ENCODE measurements at regions not wholly inside any gene's neighbourhood (a gene's known extent, or its start where the extent isn't known, plus 50 kb on each side); places are given as distances from the start of the nearest gene placed in this dataset.

GRCh38 chr3:70631716-70632307 lies 319.4 kb upstream of the MDFIC2 start:
- Histone ChIP-seq H3K27me3 (ENCODE audit: control insufficient read depth in 4 of 4, insufficient read depth in 4 of 4, low read length in 3 of 4) (no peaks in the 10 kb centered on the region), H3K9ac (ENCODE audit: low read depth in 1 of 2, low read length in 2 of 2) (no peak overlapping the region), H3K27ac (ENCODE audit: low read depth in 1 of 2, low read length in 2 of 2) (no peak overlapping the region), H3K4me3 (ENCODE audit: low read depth in 1 of 3, low read length in 3 of 3) (no peak overlapping the region), H3K9me3 (ENCODE audit: control insufficient read depth in 4 of 4, low read length in 3 of 4) (no peaks in the 10 kb centered on the region), H3K36me3 (ENCODE audit: control insufficient read depth in 4 of 4, insufficient read depth in 3 of 4, low read depth in 1 of 4, low read length in 3 of 4) (no peaks in the 10 kb centered on the region), H3K4me1 (ENCODE audit: control insufficient read depth in 4 of 4, insufficient read depth in 4 of 4, low read length in 3 of 4) (no peaks in the 10 kb centered on the region)
- no peak for DNase-seq (ENCODE audit: low spot score)
- WGBS = 50% methylated on average over 4 of the region's 4 CpGs
- TF ChIP-seq, protein P1, sequence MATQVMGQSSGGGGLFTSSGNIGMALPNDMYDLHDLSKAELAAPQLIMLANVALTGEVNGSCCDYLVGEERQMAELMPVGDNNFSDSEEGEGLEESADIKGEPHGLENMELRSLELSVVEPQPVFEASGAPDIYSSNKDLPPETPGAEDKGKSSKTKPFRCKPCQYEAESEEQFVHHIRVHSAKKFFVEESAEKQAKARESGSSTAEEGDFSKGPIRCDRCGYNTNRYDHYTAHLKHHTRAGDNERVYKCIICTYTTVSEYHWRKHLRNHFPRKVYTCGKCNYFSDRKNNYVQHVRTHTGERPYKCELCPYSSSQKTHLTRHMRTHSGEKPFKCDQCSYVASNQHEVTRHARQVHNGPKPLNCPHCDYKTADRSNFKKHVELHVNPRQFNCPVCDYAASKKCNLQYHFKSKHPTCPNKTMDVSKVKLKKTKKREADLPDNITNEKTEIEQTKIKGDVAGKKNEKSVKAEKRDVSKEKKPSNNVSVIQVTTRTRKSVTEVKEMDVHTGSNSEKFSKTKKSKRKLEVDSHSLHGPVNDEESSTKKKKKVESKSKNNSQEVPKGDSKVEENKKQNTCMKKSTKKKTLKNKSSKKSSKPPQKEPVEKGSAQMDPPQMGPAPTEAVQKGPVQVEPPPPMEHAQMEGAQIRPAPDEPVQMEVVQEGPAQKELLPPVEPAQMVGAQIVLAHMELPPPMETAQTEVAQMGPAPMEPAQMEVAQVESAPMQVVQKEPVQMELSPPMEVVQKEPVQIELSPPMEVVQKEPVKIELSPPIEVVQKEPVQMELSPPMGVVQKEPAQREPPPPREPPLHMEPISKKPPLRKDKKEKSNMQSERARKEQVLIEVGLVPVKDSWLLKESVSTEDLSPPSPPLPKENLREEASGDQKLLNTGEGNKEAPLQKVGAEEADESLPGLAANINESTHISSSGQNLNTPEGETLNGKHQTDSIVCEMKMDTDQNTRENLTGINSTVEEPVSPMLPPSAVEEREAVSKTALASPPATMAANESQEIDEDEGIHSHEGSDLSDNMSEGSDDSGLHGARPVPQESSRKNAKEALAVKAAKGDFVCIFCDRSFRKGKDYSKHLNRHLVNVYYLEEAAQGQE (IDR thresholded peaks at IDR 0.05) = no peak
- TF ChIP-seq CTCF (IDR thresholded peaks at IDR 0.05; ENCODE audit: low read depth, low read length, missing input control) (no peak), TAF1 (conservative IDR thresholded peaks at IDR 0.05) (no peak), HNF4G (IDR thresholded peaks at IDR 0.05) (no peak), FOXA1 (IDR thresholded peaks at IDR 0.05) (no peak), GABPA (IDR thresholded peaks at IDR 0.05 in 1 of 2, conservative IDR thresholded peaks at IDR 0.05 in 1 of 2) (no peak), EGR1 (IDR thresholded peaks at IDR 0.05; ENCODE audit: low read depth in 2 of 2) (no peak), JUND (IDR thresholded peaks at IDR 0.05) (no peak), RXRA (IDR thresholded peaks at IDR 0.05) (no peak), RAD21 (IDR thresholded peaks at IDR 0.05) (no peak), NR2F2 (IDR thresholded peaks at IDR 0.05) (no peak), ZBTB33 (IDR thresholded peaks at IDR 0.05) (no peak), SP1 (IDR thresholded peaks at IDR 0.05) (no peak), FOXA2 (IDR thresholded peaks at IDR 0.05) (no peak), YY1 (IDR thresholded peaks at IDR 0.05) (no peak), ATF3 (IDR thresholded peaks at IDR 0.05) (no peak), HNF4A (conservative IDR thresholded peaks at IDR 0.05) (no peak)
- TF ChIP-seq, protein P2, sequence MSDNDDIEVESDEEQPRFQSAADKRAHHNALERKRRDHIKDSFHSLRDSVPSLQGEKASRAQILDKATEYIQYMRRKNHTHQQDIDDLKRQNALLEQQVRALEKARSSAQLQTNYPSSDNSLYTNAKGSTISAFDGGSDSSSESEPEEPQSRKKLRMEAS (IDR thresholded peaks at IDR 0.05) = no peak

Data from liver (tissue), 8 donors.